Smooth muscle cell (in vitro differentiated cells): ENCODE measurements at regions not wholly inside any gene's neighbourhood (a gene's known extent, or its start where the extent isn't known, plus 50 kb on each side); places are given as distances from the start of the nearest gene placed in this dataset.

Experiments used
- DNase-seq: peaks from one replicate; lab custom pipeline; 2025; ENCODE audit not compliant: unreplicated experiment; lab: John Stamatoyannopoulos, UW
- H2AFZ ChIP-seq: fragments of 200-600 bp; sonication (generic); 2 replicates; pipeline ENCODE4 v1.6.0; 2016; ENCODE audit warnings: antibody characterized with exemption, low read depth, mild to moderate bottlenecking
- H3F3A ChIP-seq: fragments of 200-600 bp; sonication (generic); 2 replicates; pipeline ENCODE4 v1.6.0; 2017; ENCODE audit warnings: antibody characterized with exemption, low read depth
- H3K27ac ChIP-seq: fragments of 200-600 bp; sonication (generic); 2 replicates; pipeline ENCODE4 v1.5.1; 2016; ENCODE audit warnings: low read depth, mild to moderate bottlenecking
- H3K27me3 ChIP-seq: fragments of 200-600 bp; sonication (generic); 2 replicates; pipeline ENCODE4 v1.6.1; 2016; ENCODE audit warnings: low read depth, mild to moderate bottlenecking
- H3K36me3 ChIP-seq: fragments of 200-600 bp; sonication (generic); 2 replicates; pipeline ENCODE4 v1.5.1; 2016; ENCODE audit warnings: low read depth
- H3K4me1 ChIP-seq: fragments of 200-600 bp; sonication (generic); 2 replicates; pipeline ENCODE4 v1.5.1; 2016; ENCODE audit warnings: low read depth
- H3K4me2 ChIP-seq: fragments of 200-600 bp; sonication (generic); 2 replicates; pipeline ENCODE4 v1.6.0; 2016; ENCODE audit warnings: mild to moderate bottlenecking
- H3K4me3 ChIP-seq: fragments of 200-600 bp; sonication (generic); 2 replicates; pipeline ENCODE4 v1.5.1; 2016; ENCODE audit warnings: mild to moderate bottlenecking
- H3K79me2 ChIP-seq: fragments of 200-600 bp; sonication (generic); 2 replicates; pipeline ENCODE4 v1.6.0; 2016; ENCODE audit warnings: low read depth, mild to moderate bottlenecking
- H3K9ac ChIP-seq: fragments of 200-600 bp; sonication (generic); 2 replicates; pipeline ENCODE4 v1.6.0; 2016; ENCODE audit warnings: low read depth
- H3K9me3 ChIP-seq: fragments of 200-600 bp; sonication (generic); replicated peaks from 2 replicates; pipeline ENCODE4 v1.5.1; 2016; ENCODE audit warnings: low read depth
- H4K20me1 ChIP-seq: fragments of 200-600 bp; sonication (generic); 2 replicates; pipeline ENCODE4 v1.6.0; 2016; ENCODE audit warnings: low read depth
- WGBS: methylation state at CpG from one replicate; pipeline ENCODE4 v1.1.7; 2016; ENCODE audit warnings: low lambda C conversion rate; 5-methylcytosine and 5-hydroxymethylcytosine counted together
- TF ChIP-seq, protein P1 (sequence below): fragments of 200-600 bp; sonication (generic); IDR thresholded peaks from 2 replicates; pipeline ENCODE4 v1.5.1; 2017; ENCODE audit warnings: borderline replicate concordance, mild to moderate bottlenecking, antibody characterized with exemption; ENCODE audit not compliant: insufficient read depth, poor library complexity, severe bottlenecking

DNA sequence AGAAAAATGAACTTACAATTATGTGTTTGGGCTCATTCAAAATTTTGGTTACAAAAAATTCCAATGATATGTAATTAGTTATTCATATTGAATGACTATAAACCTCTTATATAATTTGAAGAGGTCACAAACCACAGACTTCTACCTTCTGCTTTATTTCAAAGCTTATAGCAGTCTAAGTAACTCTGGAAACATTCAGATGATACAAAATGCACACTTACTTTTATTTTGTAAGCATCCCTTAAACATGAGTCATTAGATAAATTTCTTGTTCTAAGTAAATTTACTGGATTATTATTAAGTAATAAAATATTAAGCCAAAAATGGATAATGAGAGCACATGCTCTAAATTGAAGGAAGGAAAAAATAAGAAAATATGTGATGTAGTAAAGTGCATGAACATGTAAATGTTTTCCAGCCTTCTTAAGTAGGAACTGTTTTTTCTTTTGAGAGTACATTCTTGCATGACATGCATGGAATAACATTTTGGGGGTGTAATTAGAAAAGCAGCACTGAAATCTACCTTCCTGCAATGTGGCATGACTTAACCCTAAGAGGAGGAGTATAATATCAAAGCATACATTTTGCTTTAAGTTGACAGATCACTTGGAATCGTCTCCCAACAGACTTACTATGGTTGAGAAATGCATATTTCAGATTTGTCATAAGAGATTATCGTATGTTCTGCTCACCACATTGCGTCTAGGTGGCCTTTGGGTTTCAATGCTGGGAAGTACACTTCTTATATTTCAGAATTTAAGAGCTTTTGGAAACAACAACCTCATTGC is 372.7 kb upstream of the HSF2 start:
- Histone ChIP-seq H3K9ac (no peak overlapping the region), H3K4me2 (peak overlapping the region; percentile 33), H3K36me3 (no peaks in the 10 kb centered on the region), H3K79me2 (peaks cover under 1% of the 10 kb centered on the region), H3K4me3 (no peak overlapping the region), H3K27me3 (no peaks in the 10 kb centered on the region), H2AFZ (peak overlapping the region; percentile 2), H3K27ac (peak overlapping the region; percentile 37), H3F3A (no peaks in the 10 kb centered on the region), H3K9me3 (no peaks in the 10 kb centered on the region), H3K4me1 (peaks cover 7% of the 10 kb centered on the region), H4K20me1 (no peaks in the 10 kb centered on the region)
- WGBS = 56% methylated on average over 3 of the region's 3 CpGs
- TF ChIP-seq, protein P1, sequence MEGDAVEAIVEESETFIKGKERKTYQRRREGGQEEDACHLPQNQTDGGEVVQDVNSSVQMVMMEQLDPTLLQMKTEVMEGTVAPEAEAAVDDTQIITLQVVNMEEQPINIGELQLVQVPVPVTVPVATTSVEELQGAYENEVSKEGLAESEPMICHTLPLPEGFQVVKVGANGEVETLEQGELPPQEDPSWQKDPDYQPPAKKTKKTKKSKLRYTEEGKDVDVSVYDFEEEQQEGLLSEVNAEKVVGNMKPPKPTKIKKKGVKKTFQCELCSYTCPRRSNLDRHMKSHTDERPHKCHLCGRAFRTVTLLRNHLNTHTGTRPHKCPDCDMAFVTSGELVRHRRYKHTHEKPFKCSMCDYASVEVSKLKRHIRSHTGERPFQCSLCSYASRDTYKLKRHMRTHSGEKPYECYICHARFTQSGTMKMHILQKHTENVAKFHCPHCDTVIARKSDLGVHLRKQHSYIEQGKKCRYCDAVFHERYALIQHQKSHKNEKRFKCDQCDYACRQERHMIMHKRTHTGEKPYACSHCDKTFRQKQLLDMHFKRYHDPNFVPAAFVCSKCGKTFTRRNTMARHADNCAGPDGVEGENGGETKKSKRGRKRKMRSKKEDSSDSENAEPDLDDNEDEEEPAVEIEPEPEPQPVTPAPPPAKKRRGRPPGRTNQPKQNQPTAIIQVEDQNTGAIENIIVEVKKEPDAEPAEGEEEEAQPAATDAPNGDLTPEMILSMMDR = no peak
- DNase-seq = no peak

DNA sequence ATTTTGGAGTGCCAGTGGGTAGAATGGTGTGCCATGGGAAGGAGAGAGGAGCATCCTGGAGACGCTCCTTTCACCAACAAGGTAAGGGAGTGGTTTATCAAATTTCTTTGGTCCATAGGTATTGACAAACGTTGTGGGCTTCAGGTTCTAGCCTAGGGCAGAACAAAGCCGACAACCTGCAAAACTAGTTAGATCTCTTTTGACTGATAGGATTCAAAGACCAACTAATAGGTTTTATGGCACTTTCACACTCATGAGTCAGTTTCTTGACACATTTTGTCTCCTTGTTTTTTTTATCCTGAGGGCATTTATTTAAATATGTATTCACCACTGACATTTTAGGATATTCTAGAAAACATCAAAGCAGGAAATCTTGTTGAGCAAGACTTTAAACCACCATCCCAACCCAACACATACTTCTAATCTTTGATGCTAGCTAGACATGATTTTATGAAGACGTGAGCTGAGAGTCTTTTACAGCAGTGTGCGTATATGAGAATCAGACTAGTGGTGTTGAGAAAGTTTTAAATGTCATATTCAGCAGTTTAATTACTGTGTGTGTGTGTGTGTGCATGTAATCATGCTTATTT is 370.4 kb upstream of the HSF2 start:
- 41% methylated on average over 5 of the region's 5 CpGs for WGBS
- no peak overlapping the region for H3K9ac ChIP-seq
- H4K20me1 ChIP-seq = no peaks in the 10 kb centered on the region

DNA sequence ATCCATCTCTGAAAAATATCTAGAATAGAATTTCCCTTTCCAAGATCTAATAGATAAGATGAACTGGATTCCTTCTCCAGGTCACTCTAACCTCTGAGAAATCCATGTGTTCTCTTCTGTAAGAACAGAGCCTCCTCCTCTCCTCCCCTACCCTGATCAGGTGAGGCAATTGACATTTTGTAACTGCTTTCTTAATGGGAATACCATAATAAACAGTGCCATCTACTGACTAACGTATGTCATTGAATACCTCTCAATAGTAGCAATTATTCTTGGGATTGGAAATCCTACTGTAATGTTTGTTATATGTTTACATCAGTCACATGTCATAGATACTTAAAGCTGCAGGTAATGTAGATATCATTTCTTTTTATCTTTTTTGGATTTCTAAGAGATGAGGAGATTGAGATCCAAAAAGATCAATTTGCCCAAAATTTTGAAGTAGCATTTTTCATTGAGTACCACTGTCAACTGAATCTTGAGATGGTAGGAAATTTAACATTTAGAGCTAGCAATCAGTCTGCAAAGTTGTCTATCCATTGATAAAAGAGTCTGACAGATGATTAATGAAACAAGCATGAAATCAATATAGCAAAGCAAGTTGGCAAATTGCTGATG is 365.8 kb upstream of the HSF2 start:
- no peaks in the 10 kb centered on the region for H3K27me3 ChIP-seq
- H3F3A ChIP-seq = no peaks in the 10 kb centered on the region
- WGBS = 3% methylated on average over 1 of the region's 1 CpG
- H3K4me2 ChIP-seq = peak overlapping the region; percentile 20
- no peak overlapping the region for H3K4me3 ChIP-seq
- TF ChIP-seq, protein P1 = peak; percentile 73
- H3K9me3 ChIP-seq = no peaks in the 10 kb centered on the region
- no peak overlapping the region for H2AFZ ChIP-seq
- H3K36me3 ChIP-seq = no peaks in the 10 kb centered on the region
- peaks cover 9% of the 10 kb centered on the region for H3K79me2 ChIP-seq
- H3K4me1 ChIP-seq = peaks cover 8% of the 10 kb centered on the region
- no peak overlapping the region for H3K9ac ChIP-seq
- no peaks in the 10 kb centered on the region for H4K20me1 ChIP-seq
- no peak for DNase-seq
- peak overlapping the region; percentile 4 for H3K27ac ChIP-seq

More for the DNA sequence above, 370.4 kb upstream of the HSF2 start:
- H3K9me3 ChIP-seq = no peaks in the 10 kb centered on the region
- H3K4me3 ChIP-seq = no peak overlapping the region
- no peak overlapping the region for H3K27ac ChIP-seq
- DNase-seq = no peak
- H3K79me2 ChIP-seq = peaks cover 9% of the 10 kb centered on the region
- H3K4me2 ChIP-seq = peak overlapping the region; percentile 15
- no peaks in the 10 kb centered on the region for H3K36me3 ChIP-seq
- H3F3A ChIP-seq = no peaks in the 10 kb centered on the region
- peaks cover 16% of the 10 kb centered on the region for H3K4me1 ChIP-seq
- H2AFZ ChIP-seq = peak overlapping the region; percentile 22
- H3K27me3 ChIP-seq = no peaks in the 10 kb centered on the region
- TF ChIP-seq, protein P1 = no peak
